ENCODE measurements at regions not wholly inside any gene's neighbourhood (a gene's known extent, or its start where the extent isn't known, plus 50 kb on each side); places are given as distances from the start of the nearest gene placed in this dataset.

DNA sequence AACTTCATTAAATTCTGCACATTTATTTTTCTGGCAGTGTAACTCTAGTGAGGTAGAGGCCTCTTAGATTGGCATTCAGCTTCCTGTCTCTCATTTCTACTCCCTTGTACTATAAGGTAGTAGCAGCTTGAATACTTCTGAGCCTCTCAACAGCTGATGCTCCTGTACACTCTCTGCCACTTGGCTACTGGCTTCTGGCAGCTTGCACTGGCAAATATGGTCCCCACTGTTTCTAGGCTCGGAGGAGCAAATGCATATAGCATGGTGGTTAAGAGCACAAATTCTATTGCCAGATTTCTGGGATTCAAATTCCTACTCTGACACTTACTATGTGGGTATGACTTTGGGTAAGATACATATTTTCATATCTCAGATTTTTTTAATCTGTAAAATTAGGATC lies 292.8 kb upstream of the ADGRB3 start:
- no peaks in the 10 kb centered on the region for H3K27me3 Mint-ChIP-seq
- no peak overlapping the region for H3K4me3 Mint-ChIP-seq
- no peaks in the 10 kb centered on the region for H3K4me1 Mint-ChIP-seq
- no peak for DNase-seq
- POLR2A ChIA-PET: no interaction called here
- H3K9me3 Mint-ChIP-seq: no peaks in the 10 kb centered on the region
- CTCF ChIA-PET: no interaction called here
- H3K27ac Mint-ChIP-seq: no peak overlapping the region
- no peaks in the 10 kb centered on the region for H3K36me3 Mint-ChIP-seq (ENCODE audit: low read depth)

DNA sequence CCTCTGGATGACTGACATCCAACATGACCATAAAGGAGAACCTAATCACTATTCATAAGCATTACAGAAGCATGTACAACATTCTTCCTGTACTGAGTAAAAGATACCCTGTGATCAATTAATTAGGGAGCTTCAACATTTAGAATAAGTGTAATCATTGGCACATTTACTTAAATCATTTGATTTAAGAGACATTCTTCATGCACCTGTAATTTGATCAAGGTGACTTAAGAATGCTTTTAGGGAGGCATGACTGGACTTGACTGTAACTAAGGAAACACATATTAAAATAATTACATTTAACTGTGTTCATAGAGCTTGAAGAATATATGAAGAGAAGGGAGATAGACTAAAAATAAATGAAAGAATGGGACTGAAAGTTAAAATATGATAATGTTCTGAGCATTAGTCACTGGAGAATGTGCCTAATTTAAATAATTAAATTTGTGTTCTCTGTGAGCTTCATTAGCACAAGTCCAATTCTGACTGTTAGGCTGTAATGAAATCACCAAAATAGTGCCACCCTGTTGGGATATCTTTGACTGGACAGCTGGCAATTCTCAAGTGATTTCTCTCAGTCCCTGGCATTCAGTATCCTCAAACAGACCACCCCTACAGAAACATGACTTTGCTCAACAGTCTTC lies 295.5 kb upstream of the ADGRB3 start:
- no peaks in the 10 kb centered on the region for H3K27me3 Mint-ChIP-seq

DNA sequence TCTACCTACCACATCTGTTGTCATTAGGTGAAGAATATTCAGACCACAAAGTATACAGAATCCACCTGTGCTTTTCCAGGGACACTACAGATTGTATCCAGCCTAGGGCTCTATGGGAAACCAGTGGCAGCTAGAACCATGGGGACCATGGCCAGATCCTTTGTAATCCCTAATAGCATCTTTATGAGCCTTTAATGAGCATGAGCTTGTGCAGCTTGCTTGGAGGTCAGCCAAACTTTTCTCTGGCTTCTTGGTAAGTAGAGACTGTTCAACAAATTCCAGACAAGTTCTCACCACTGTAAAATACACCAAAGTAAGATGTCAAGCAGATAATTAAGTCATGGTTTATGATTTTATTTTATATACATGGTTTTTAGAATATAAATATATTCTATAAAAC lies 301.6 kb upstream of the ADGRB3 start:
- ChIA-PET CTCF (no interaction called here), POLR2A (no interaction called here)
- no peaks in the 10 kb centered on the region for H3K36me3 Mint-ChIP-seq (ENCODE audit: low read depth)
- H3K4me1 Mint-ChIP-seq: no peaks in the 10 kb centered on the region
- H3K27ac Mint-ChIP-seq: no peak overlapping the region
- H3K9me3 Mint-ChIP-seq: no peaks in the 10 kb centered on the region
- DNase-seq: no peak
- H3K27me3 Mint-ChIP-seq: no peaks in the 10 kb centered on the region
- H3K4me3 Mint-ChIP-seq: no peak overlapping the region

More for the DNA sequence above, 295.5 kb upstream of the ADGRB3 start:
- POLR2A ChIA-PET: no interaction called here
- H3K9me3 Mint-ChIP-seq: no peaks in the 10 kb centered on the region
- no peaks in the 10 kb centered on the region for H3K4me1 Mint-ChIP-seq
- H3K4me3 Mint-ChIP-seq: no peak overlapping the region
- no peaks in the 10 kb centered on the region for H3K36me3 Mint-ChIP-seq (ENCODE audit: low read depth)
- CTCF ChIA-PET: no interaction called here
- H3K27ac Mint-ChIP-seq: no peak overlapping the region
- no peak for DNase-seq

DNA sequence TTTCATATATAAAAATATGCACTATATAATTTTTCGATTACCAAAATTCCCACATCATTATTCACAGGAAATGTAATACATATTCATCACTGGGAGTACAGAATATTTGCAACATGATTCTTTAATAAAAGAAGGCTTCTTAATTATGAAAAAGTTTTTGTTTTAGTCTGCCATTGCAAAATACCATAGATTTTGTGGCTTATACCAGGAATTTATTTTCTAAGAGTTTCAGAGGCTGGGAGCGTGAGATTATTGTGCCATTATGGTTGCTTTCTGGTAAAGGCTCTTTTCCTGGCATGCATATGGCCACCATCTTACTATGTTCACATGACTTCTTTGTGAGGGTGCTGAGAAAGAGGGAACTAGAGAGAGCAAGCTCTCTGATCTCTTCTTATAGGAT lies 306.9 kb upstream of the ADGRB3 start:
- Mint-ChIP-seq H3K4me1 (no peaks in the 10 kb centered on the region), H3K27ac (no peak overlapping the region), H3K9me3 (no peaks in the 10 kb centered on the region), H3K27me3 (no peaks in the 10 kb centered on the region), H3K4me3 (no peak overlapping the region), H3K36me3 (ENCODE audit: low read depth) (no peaks in the 10 kb centered on the region)
- ChIA-PET POLR2A (no interaction called here), CTCF (no interaction called here)
- DNase-seq: no peak

DNA sequence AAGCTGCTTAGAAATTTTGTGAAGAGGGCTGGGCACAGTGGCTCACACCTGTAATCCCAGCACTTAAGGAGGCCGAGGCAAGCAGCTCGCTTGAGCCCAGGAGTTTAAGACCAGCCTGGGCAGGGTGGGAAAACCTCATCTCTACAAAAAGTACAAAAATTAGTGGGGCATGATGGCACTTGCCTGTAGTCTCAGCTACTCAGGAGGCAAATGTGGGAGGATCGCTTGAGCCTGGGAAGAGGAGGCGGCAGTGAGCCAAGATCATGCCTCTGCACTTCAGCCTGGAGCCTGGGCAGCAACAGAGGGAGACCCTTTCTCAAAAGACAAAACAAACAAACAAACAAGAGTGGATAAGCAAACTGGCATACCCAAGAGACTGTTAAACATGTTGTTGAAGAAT lies 308.3 kb upstream of the ADGRB3 start:
- Mint-ChIP-seq H3K4me1 (no peaks in the 10 kb centered on the region), H3K27ac (no peak overlapping the region), H3K27me3 (no peaks in the 10 kb centered on the region), H3K36me3 (ENCODE audit: low read depth) (no peaks in the 10 kb centered on the region), H3K4me3 (no peak overlapping the region), H3K9me3 (peaks cover 3% of the 10 kb centered on the region)
- no peak for DNase-seq
- ChIA-PET CTCF (no interaction called here), POLR2A (no interaction called here)

DNA sequence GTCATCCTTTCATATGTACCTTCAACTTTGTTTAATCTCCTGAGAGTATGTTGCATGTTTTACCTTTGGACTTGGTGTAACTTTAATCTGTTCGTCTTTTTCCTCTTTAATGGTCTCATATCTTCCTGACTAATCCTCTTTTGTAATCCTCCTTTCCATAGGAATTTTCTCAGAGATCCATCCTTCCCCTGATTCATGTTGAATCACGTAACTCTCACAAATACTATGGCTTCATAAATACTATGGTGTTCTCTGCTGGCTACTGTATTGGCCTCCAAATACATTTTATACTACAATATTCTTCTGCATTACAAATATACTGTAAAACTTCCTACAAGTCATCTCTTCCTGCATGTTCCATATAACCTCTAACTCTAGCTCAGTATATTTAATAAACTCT lies 317.7 kb upstream of the ADGRB3 start:
- peaks cover 4% of the 10 kb centered on the region for H3K9me3 Mint-ChIP-seq
- H3K27me3 Mint-ChIP-seq: no peaks in the 10 kb centered on the region
- CTCF ChIA-PET: no interaction called here
- H3K36me3 Mint-ChIP-seq (ENCODE audit: low read depth): no peaks in the 10 kb centered on the region
- H3K27ac Mint-ChIP-seq: no peak overlapping the region
- DNase-seq: no peak
- no peak overlapping the region for H3K4me3 Mint-ChIP-seq
- no peaks in the 10 kb centered on the region for H3K4me1 Mint-ChIP-seq
- POLR2A ChIA-PET: no interaction called here

DNA sequence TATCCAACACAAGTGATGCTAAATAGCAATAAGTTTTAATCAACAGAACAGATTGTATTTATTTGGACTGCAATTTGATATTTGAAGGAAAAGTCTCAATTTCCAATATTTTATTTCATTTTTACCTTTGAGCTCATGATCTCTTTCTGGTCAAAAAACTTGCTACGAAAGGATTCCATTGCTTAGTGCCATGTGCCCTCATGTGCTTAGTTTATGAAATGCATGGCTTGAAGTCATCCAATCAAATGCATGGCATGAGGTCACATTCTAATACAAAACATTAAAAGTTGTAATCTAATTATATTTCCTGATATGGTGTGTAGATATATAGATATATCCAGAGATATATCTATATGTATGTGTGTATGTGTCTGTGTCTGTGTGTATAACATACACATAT lies 321.2 kb upstream of the ADGRB3 start:
- Mint-ChIP-seq H3K36me3 (ENCODE audit: low read depth) (no peaks in the 10 kb centered on the region), H3K27ac (no peak overlapping the region), H3K4me1 (no peaks in the 10 kb centered on the region), H3K27me3 (no peaks in the 10 kb centered on the region), H3K9me3 (no peaks in the 10 kb centered on the region), H3K4me3 (no peak overlapping the region)
- POLR2A ChIA-PET: no interaction called here
- no peak for DNase-seq
- CTCF ChIA-PET: no interaction called here

DNA sequence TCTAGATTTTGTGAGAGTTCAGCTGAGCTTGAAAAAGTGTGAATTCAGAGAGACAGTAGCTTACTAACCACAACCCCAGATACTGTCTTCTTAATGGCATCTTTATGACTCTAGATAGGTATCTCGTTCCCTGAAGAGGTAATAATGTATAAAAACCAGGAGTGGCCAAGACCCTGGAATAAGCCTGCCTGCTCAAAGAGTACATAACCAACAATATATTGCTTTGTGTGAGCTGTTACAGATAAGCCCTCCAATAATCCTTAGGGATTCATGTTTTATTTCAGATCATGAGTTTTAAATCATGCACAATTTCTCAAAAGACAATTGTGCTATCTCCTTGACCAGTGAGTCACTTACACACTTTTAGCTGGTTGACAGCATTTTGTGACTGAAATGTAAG lies 327.8 kb upstream of the ADGRB3 start:
- H3K4me1 Mint-ChIP-seq: no peaks in the 10 kb centered on the region
- CTCF ChIA-PET: no interaction called here
- no peaks in the 10 kb centered on the region for H3K27me3 Mint-ChIP-seq
- POLR2A ChIA-PET: no interaction called here
- no peak overlapping the region for H3K4me3 Mint-ChIP-seq
- H3K9me3 Mint-ChIP-seq: peaks cover 2% of the 10 kb centered on the region
- DNase-seq: no peak
- H3K27ac Mint-ChIP-seq: no peak overlapping the region
- H3K36me3 Mint-ChIP-seq (ENCODE audit: low read depth): no peaks in the 10 kb centered on the region

DNA sequence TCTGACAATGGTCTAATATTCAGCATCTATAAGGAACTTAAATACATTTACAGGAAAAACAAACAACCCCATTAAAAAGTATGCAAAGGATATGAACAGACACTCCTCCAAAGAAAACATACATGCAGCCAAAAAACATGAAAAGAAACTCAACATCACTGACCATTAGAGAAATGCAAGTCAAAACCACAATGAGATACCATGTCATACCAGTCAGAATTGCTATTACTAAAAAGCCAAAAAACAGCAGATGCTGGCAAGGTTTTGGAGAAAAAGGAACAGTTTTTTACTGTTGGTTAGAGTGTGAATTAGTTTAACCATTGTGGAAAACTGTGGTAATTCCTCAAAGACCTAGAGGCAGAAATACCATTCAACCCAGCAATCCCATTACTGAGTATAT lies 339.0 kb upstream of the ADGRB3 start:
- Mint-ChIP-seq H3K27me3 (no peaks in the 10 kb centered on the region), H3K4me1 (no peaks in the 10 kb centered on the region), H3K36me3 (ENCODE audit: low read depth) (no peaks in the 10 kb centered on the region), H3K4me3 (no peak overlapping the region), H3K9me3 (peaks cover 6% of the 10 kb centered on the region), H3K27ac (no peak overlapping the region)
- ChIA-PET POLR2A (no interaction called here), CTCF (no interaction called here)
- no peak for DNase-seq

DNA sequence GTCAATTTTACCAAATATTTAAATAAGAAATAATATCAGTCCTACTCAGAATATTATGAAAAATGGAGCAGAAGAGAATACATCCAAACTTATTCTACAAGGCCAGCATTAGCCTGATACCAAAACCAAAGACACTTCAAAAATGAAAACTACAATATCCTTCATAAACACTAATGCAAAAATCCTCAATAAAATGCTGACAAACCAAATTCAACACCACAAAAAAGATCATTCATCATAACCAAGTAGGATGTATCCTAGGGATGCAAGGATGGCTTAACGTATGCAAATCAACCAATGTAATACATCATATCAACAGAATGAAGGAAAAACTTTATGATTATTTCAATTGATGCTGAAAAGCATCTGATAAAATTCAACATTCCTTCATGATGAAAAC lies 352.4 kb upstream of the ADGRB3 start:
- DNase-seq: no peak
- Mint-ChIP-seq H3K4me3 (no peak overlapping the region), H3K27me3 (no peaks in the 10 kb centered on the region), H3K36me3 (ENCODE audit: low read depth) (no peaks in the 10 kb centered on the region), H3K9me3 (peaks cover 5% of the 10 kb centered on the region), H3K4me1 (no peaks in the 10 kb centered on the region), H3K27ac (no peak overlapping the region)
- CTCF ChIA-PET: no interaction called here
- POLR2A ChIA-PET: no interaction called here

DNA sequence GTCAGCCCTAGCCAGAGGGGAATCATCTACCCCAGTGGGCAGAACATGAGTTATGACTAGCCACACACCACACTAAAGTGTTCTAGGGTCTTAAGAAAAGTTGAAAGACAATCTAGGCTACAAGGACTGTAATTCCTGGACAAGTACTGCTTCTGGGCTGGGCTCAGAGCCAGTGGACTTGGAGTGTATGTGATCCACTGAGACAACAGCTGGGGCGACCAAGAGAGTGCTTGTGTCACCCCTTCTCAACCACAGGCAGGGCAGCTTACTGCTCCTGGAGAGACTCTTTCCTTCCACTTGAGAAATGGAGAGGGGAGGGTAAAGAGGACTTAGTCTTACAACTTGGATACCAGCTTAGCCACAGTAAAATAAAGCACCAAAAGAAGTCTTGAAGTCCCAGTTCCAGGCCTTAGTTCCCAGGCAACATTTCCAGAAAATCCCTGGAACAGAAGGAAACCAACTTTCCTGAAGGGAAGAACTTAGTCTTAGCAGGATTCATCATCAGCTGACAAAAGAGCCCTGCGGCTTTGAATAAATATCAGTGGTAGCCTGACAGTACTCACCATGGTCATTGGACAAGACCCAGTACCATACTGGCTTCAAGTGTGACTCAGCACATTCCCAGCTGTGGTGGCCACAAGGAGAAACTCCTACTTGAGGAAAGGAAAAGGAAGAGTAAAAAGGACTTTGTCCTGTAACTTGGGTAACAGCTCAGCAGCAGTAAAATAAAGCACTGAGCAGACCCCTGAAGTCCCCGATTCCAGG lies 355.1 kb upstream of the ADGRB3 start:
- no peaks in the 10 kb centered on the region for H3K4me1 Mint-ChIP-seq
- H3K27ac Mint-ChIP-seq: no peak overlapping the region
- H3K27me3 Mint-ChIP-seq: no peaks in the 10 kb centered on the region
- peaks cover 5% of the 10 kb centered on the region for H3K9me3 Mint-ChIP-seq
- H3K4me3 Mint-ChIP-seq: no peak overlapping the region
- POLR2A ChIA-PET: no interaction called here
- CTCF ChIA-PET: no interaction called here
- no peaks in the 10 kb centered on the region for H3K36me3 Mint-ChIP-seq (ENCODE audit: low read depth)
- no peak for DNase-seq

DNA sequence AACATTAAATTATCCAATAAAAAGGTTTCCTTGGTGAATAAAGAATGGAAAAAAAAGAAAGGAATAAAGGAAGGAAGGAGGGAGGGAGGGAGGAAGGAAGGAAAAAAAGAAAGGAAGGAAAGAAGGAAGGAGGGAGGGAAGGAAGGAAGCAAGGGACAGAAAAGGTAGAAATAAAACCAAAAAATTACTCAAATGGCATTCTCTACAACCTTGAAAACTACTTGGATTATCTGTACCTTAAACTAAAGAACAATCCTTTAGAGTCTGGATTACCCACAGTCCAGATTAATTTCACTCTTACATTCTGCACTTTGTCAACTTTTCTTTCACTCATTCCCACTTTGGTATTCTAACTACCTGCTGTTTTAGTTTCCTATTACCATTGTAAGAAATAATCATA lies 361.8 kb upstream of the ADGRB3 start:
- no peaks in the 10 kb centered on the region for H3K27me3 Mint-ChIP-seq
- no peak overlapping the region for H3K27ac Mint-ChIP-seq
- no peak for DNase-seq
- POLR2A ChIA-PET: no interaction called here
- no peaks in the 10 kb centered on the region for H3K36me3 Mint-ChIP-seq (ENCODE audit: low read depth)
- H3K9me3 Mint-ChIP-seq: no peaks in the 10 kb centered on the region
- H3K4me1 Mint-ChIP-seq: no peaks in the 10 kb centered on the region
- CTCF ChIA-PET: no interaction called here
- no peak overlapping the region for H3K4me3 Mint-ChIP-seq

DNA sequence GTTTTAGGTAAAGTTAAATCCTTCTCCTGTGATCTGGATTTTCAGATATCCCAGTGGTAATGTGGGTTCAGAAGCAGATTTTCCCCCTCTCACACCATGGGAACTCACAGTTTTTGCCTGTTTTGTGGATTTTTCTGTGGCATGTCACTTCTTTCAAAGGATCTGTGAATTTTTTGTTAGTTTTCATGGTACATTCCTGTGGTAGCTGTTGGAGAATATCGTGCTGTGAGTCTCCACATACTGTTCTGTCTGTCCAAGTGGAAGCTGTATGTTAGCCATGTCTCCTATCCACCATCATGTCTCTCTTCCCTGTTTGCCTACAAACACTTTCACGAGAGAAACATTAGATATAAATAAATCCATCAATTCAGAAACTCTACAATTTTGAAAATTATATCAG lies 378.7 kb upstream of the ADGRB3 start:
- no peak overlapping the region for H3K27ac Mint-ChIP-seq
- H3K4me1 Mint-ChIP-seq: no peaks in the 10 kb centered on the region
- peaks cover 8% of the 10 kb centered on the region for H3K9me3 Mint-ChIP-seq
- POLR2A ChIA-PET: no interaction called here
- H3K36me3 Mint-ChIP-seq (ENCODE audit: low read depth): no peaks in the 10 kb centered on the region
- H3K27me3 Mint-ChIP-seq: no peaks in the 10 kb centered on the region
- DNase-seq: no peak
- no peak overlapping the region for H3K4me3 Mint-ChIP-seq
- CTCF ChIA-PET: no interaction called here

DNA sequence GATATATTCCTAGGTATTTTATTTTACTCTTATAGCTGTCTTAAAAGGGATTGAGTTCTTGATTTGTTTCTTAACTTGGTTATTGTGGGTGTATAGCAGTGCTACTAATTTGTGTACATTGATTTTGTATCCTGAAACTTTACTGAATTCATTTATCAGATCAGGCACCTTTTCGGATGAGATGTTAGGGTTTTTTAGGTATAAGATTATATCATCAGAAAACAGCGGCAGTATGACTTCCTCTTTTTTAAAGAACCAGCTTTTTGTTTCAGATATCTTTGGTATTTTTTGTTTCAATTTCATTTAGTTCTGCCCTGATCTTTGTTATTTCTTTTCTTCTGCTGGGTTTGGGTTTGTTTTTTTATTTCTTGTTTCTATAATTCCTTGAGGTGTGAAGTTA lies 382.4 kb upstream of the ADGRB3 start:
- Mint-ChIP-seq H3K4me3 (no peak overlapping the region), H3K27me3 (no peaks in the 10 kb centered on the region), H3K27ac (no peak overlapping the region), H3K9me3 (peaks cover 4% of the 10 kb centered on the region), H3K36me3 (ENCODE audit: low read depth) (no peaks in the 10 kb centered on the region), H3K4me1 (no peaks in the 10 kb centered on the region)
- CTCF ChIA-PET: no interaction called here
- POLR2A ChIA-PET: no interaction called here
- DNase-seq: no peak
